Endothelial cell of umbilical vein (primary cell): ENCODE measurements at regions not wholly inside any gene's neighbourhood (a gene's known extent, or its start where the extent isn't known, plus 50 kb on each side); places are given as distances from the start of the nearest gene placed in this dataset.

Experiments
- BruUV-seq: library from RNA; stranded (reverse); fragments of 400-500 nt; replicated peaks from 2 replicates; lab custom pipeline; 2021; lab: Mats Ljungman, UMichigan
- CTCF ChIA-PET: fragments of 300-600, 350-600 bp; sonication (Branson Sonifier 250); formaldehyde crosslinking; loops from one replicate; lab custom pipeline; 2021; ENCODE audit warnings: antibody characterized with exemption, inconsistent platforms; lab: Charles Lee
- POLR2A ChIA-PET: fragments of 300-600, 350-600 bp; sonication (Branson Sonifier 250); formaldehyde crosslinking; loops from one replicate; lab custom pipeline; 2021; ENCODE audit warnings: antibody characterized with exemption, inconsistent platforms; lab: Charles Lee
- DNase-seq: peaks from one replicate; pipeline ENCODE4 v3.0.0-alpha.2; 2011; ENCODE audit warnings: low read depth, low spot score
- FAIRE-seq: peaks from 2 replicates; lab custom pipeline; 2011; peaks lifted over from hg19 to GRCh38; lab: Jason Lieb, UNC
- H2AFZ ChIP-seq: 2 replicates; pipeline ENCODE4 v1.6.0; 2012; ENCODE audit warnings: low read depth, low read length, control low read depth, inconsistent platforms
- H3K27ac ChIP-seq: 2 replicates; pipeline ENCODE4 v1.5.1; 2011; ENCODE audit warnings: low read depth, mild to moderate bottlenecking, control low read depth, low read length, moderate library complexity; ENCODE audit not compliant: insufficient read depth
- H3K27me3 ChIP-seq, 2 experiments: 2 replicates each; pipeline versions ENCODE4 v1.6.0 to v1.6.1; 2011; ENCODE audit warnings: low read length in 2 of 2, mixed read lengths in 1 of 2; ENCODE audit not compliant: control insufficient read depth in 2 of 2, insufficient read depth in 2 of 2
- H3K36me3 ChIP-seq, 2 experiments: 2 replicates in 1 of 2; 3 replicates in 1 of 2; pipeline ENCODE4 v1.5.1; 2011; ENCODE audit warnings: low read length in 2 of 2, mild to moderate bottlenecking in 1 of 2, moderate library complexity in 1 of 2; ENCODE audit not compliant: control insufficient read depth in 2 of 2, insufficient read depth in 2 of 2; ENCODE audit errors: extremely low read depth in 1 of 2
- H3K4me1 ChIP-seq: 3 replicates; pipeline ENCODE4 v1.5.1; 2011; ENCODE audit warnings: mild to moderate bottlenecking, low read length; ENCODE audit not compliant: control insufficient read depth, insufficient read depth; ENCODE audit errors: extremely low read depth
- H3K4me2 ChIP-seq: 2 replicates; pipeline ENCODE4 v1.6.1; 2011; ENCODE audit warnings: low read length, control low read depth, mixed read lengths; ENCODE audit not compliant: insufficient read depth
- H3K4me3 ChIP-seq, 3 experiments: fragments of 200-600 bp in 1 of 3; sonication (generic), shearing (Covaris generic) in 1 of 3; replicated peaks in 1 of 3; 2 replicates each; pipeline ENCODE4 v1.5.1; 2011 to 2016; ENCODE audit warnings: control low read depth in 3 of 3, low read length in 3 of 3, mild to moderate bottlenecking in 2 of 3, inconsistent platforms in 1 of 3, low read depth in 1 of 3, moderate library complexity in 1 of 3; ENCODE audit not compliant: insufficient read depth in 1 of 3
- H3K79me2 ChIP-seq: 2 replicates; pipeline ENCODE4 v1.6.0; 2012; ENCODE audit warnings: low read length, inconsistent platforms; ENCODE audit not compliant: control insufficient read depth, insufficient read depth
- H3K9ac ChIP-seq: replicated peaks from 2 replicates; pipeline ENCODE3; 2011; ENCODE audit warnings: low read length, control low read depth; ENCODE audit not compliant: insufficient read depth; ENCODE audit errors: extremely low read depth
- H3K9me1 ChIP-seq: replicated peaks from 3 replicates; pipeline ENCODE4 v1.6.0; 2011; ENCODE audit warnings: mild to moderate bottlenecking, low read length; ENCODE audit not compliant: control insufficient read depth, insufficient read depth; ENCODE audit errors: extremely low read depth
- H3K9me3 ChIP-seq: replicated peaks from 2 replicates; pipeline ENCODE4 v1.5.1; 2012; ENCODE audit warnings: low read length, inconsistent platforms; ENCODE audit not compliant: control insufficient read depth, insufficient read depth
- H4K20me1 ChIP-seq: replicated peaks from 2 replicates; pipeline ENCODE3; 2011; ENCODE audit warnings: mild to moderate bottlenecking, low read length; ENCODE audit not compliant: control insufficient read depth, insufficient read depth; ENCODE audit errors: extremely low read depth
- CTCF ChIP-seq, 2 donors: IDR thresholded peaks; 1 replicate in 1 of 2; 2 replicates in 1 of 2; pipeline ENCODE4 v1.5.1; 2011; ENCODE audit warnings: low read length in 2 of 2, mild to moderate bottlenecking in 2 of 2, moderate library complexity in 2 of 2, control low read depth in 1 of 2, inconsistent platforms in 1 of 2, low read depth in 1 of 2; ENCODE audit not compliant: insufficient read depth in 1 of 2; ENCODE audit errors: extremely low read depth in 1 of 2
- EZH2 ChIP-seq: IDR thresholded peaks from 2 replicates; pipeline ENCODE4 v1.6.1; 2012; ENCODE audit warnings: borderline replicate concordance, low read depth, mild to moderate bottlenecking, moderate library complexity, low read length, inconsistent platforms; ENCODE audit not compliant: severe bottlenecking
- FOS ChIP-seq: IDR thresholded peaks from 2 replicates; pipeline ENCODE4 v1.6.1; 2011; ENCODE audit warnings: mild to moderate bottlenecking, low read length, moderate library complexity, borderline replicate concordance; ENCODE audit not compliant: insufficient read depth
- GATA2 ChIP-seq: IDR thresholded peaks from 2 replicates; pipeline ENCODE4 v1.7.0; 2011; ENCODE audit warnings: low read depth, mild to moderate bottlenecking, moderate library complexity, mixed read lengths, low read length; ENCODE audit not compliant: insufficient read length, insufficient read depth
- MAX ChIP-seq: IDR thresholded peaks from 2 replicates; pipeline ENCODE4 v1.6.1; 2011; ENCODE audit not compliant: insufficient read depth, insufficient read length
- POLR2A ChIP-seq: IDR thresholded peaks from 2 replicates; pipeline ENCODE4 v1.6.1; 2012; ENCODE audit warnings: low read depth, mild to moderate bottlenecking, control low read depth, low read length
- POLR2AphosphoS5 ChIP-seq: IDR thresholded peaks from 2 replicates; pipeline ENCODE4 v1.6.1; 2012; ENCODE audit warnings: low read depth, mild to moderate bottlenecking, control low read depth, low read length, moderate library complexity; ENCODE audit not compliant: insufficient read depth
- dilution Hi-C: fragments of 300-500 bp; cut with MboI; formaldehyde crosslinking; loops from one replicate; pipeline ENCODE4 v1.15.0; 2019; ENCODE audit warnings: low sequenced_read_pairs; ENCODE audit not compliant: extremely low pct_ligation_motif_present
- intact Hi-C: fragments of 100-400 bp; cut with micrococcal nuclease; formaldehyde crosslinking; loops from one replicate; pipeline ENCODE4 v1.10.0; 2022

- no peak overlapping the region for H3K9ac ChIP-seq
- DNase-seq (no peak), FAIRE-seq (no peak)
- dilution Hi-C loops (no loop called here), intact Hi-C loops (no loop called here)
- no peak overlapping the region for H3K4me2 ChIP-seq
- H3K27me3 ChIP-seq, result no peaks in the 10 kb centered on the region
- H3K79me2 ChIP-seq, result no peaks in the 10 kb centered on the region
- no peak for TF ChIP-seq MAX
- no peak for TF ChIP-seq GATA2
- TF ChIP-seq CTCF (IDR thresholded peaks at IDR 0.05; ENCODE audit: extremely low read depth in 1 of 2, insufficient read depth in 1 of 2, low read depth in 1 of 2, low read length in 2 of 2), result no peak
- TF ChIP-seq POLR2A, result no peak
- TF ChIP-seq POLR2AphosphoS5, result no peak
- TF ChIP-seq EZH2, result no peak
- TF ChIP-seq FOS, result no peak
- ChIA-PET POLR2A (no interaction called here), CTCF (no interaction called here)
- no peaks in the 10 kb centered on the region for H3K4me1 ChIP-seq
- H2AFZ ChIP-seq, result no peak overlapping the region
- BruUV-seq, result no TSS peak
- no peaks in the 10 kb centered on the region for H4K20me1 ChIP-seq
- no peak overlapping the region for H3K4me3 ChIP-seq
- no peak overlapping the region for H3K27ac ChIP-seq
- H3K36me3 ChIP-seq, result no peaks in the 10 kb centered on the region
- peaks cover 2% of the 10 kb centered on the region for H3K9me3 ChIP-seq
- H3K9me1 ChIP-seq, result no peaks in the 10 kb centered on the region
Measured at GRCh38 chr16:73530529-73530928, 482.6 kb upstream of the ZFHX3 start.
